Astrocyte (in vitro differentiated cells and primary cell): ENCODE measurements at regions not wholly inside any gene's neighbourhood (a gene's known extent, or its start where the extent isn't known, plus 50 kb on each side); places are given as distances from the start of the nearest gene placed in this dataset.

ENCODE experiments used
- DNase-seq: peaks from one replicate; pipeline ENCODE4 v3.0.0-alpha.2; 2010; ENCODE audit warnings: low read depth
- FAIRE-seq: peaks from 2 replicates; lab custom pipeline; 2011; peaks lifted over from hg19 to GRCh38; lab: Jason Lieb, UNC
- H2AFZ ChIP-seq: 2 replicates; pipeline ENCODE4 v1.6.0; 2012; ENCODE audit warnings: low read depth, low read length, inconsistent platforms
- H3K27ac ChIP-seq: 2 replicates; pipeline ENCODE4 v1.5.1; 2011; ENCODE audit warnings: low read depth, low read length, inconsistent platforms
- H3K27me3 ChIP-seq: 2 replicates; pipeline ENCODE4 v1.6.0; 2011; ENCODE audit warnings: low read length, inconsistent platforms; ENCODE audit not compliant: insufficient read depth
- H3K36me3 ChIP-seq: 2 replicates; pipeline ENCODE4 v1.5.1; 2011; ENCODE audit warnings: low read length, inconsistent platforms; ENCODE audit not compliant: insufficient read depth
- H3K4me1 ChIP-seq: 2 replicates; pipeline ENCODE4 v1.5.1; 2011; ENCODE audit warnings: low read length, inconsistent platforms; ENCODE audit not compliant: insufficient read depth
- H3K4me2 ChIP-seq: 2 replicates; pipeline ENCODE4 v1.6.0; 2012; ENCODE audit warnings: low read length, inconsistent platforms
- H3K4me3 ChIP-seq: 2 replicates; pipeline ENCODE4 v1.5.1; 2011; ENCODE audit warnings: low read depth, mild to moderate bottlenecking, low read length, inconsistent platforms; ENCODE audit not compliant: insufficient read depth
- H3K79me2 ChIP-seq: 2 replicates; pipeline ENCODE4 v1.6.0; 2012; ENCODE audit warnings: mild to moderate bottlenecking, low read length, inconsistent platforms; ENCODE audit not compliant: insufficient read depth
- H3K9ac ChIP-seq: 2 replicates; pipeline ENCODE4 v1.6.0; 2012; ENCODE audit warnings: mild to moderate bottlenecking, low read length, inconsistent platforms
- H3K9me3 ChIP-seq: 2 replicates; pipeline ENCODE4 v1.5.1; 2012; ENCODE audit warnings: low read depth, mild to moderate bottlenecking, low read length, inconsistent platforms; ENCODE audit not compliant: insufficient read depth
- H4K20me1 ChIP-seq: 2 replicates; pipeline ENCODE4 v1.6.0; 2012; ENCODE audit warnings: low read length, inconsistent platforms; ENCODE audit not compliant: insufficient read depth
- H3K27ac Mint-ChIP-seq: one replicate; pipeline ENCODE4 v1.8.0; 2021; ENCODE audit warnings: mild to moderate bottlenecking, mixed read lengths; ENCODE audit not compliant: unreplicated experiment
- H3K27me3 Mint-ChIP-seq: one replicate; pipeline ENCODE4 v1.8.0; 2021; ENCODE audit warnings: low read depth, mixed read lengths; ENCODE audit not compliant: unreplicated experiment
- H3K36me3 Mint-ChIP-seq: one replicate; pipeline ENCODE4 v1.8.0; 2021; ENCODE audit warnings: low read depth, mixed read lengths; ENCODE audit not compliant: unreplicated experiment
- H3K4me1 Mint-ChIP-seq: one replicate; pipeline ENCODE4 v1.8.0; 2021; ENCODE audit warnings: low read depth, mixed read lengths; ENCODE audit not compliant: unreplicated experiment
- H3K4me3 Mint-ChIP-seq: one replicate; pipeline ENCODE4 v1.8.0; 2021; ENCODE audit warnings: mild to moderate bottlenecking, moderate library complexity, mixed read lengths; ENCODE audit not compliant: unreplicated experiment
- H3K9me3 Mint-ChIP-seq: one replicate; pipeline ENCODE4 v1.8.0; 2021; ENCODE audit warnings: mild to moderate bottlenecking, mixed read lengths; ENCODE audit not compliant: unreplicated experiment
- EZH2 ChIP-seq: IDR thresholded peaks from 2 replicates; pipeline ENCODE4 v1.6.1; 2012; ENCODE audit warnings: mild to moderate bottlenecking, low read length, inconsistent platforms; ENCODE audit not compliant: insufficient read depth
- TF ChIP-seq, protein P1 (sequence below): IDR thresholded peaks from 2 replicates; pipeline ENCODE4 v1.5.1; 2011; ENCODE audit warnings: low read depth, mild to moderate bottlenecking, inconsistent platforms, low read length, moderate library complexity; ENCODE audit not compliant: insufficient read depth

- Mint-ChIP-seq H3K36me3 (no peaks in the 10 kb centered on the region), H3K4me1 (peaks cover 3% of the 10 kb centered on the region), H3K27me3 (peaks cover 12% of the 10 kb centered on the region), H3K4me3 (no peak overlapping the region), H3K9me3 (peaks cover 1% of the 10 kb centered on the region), H3K27ac (no peak overlapping the region)
- FAIRE-seq (no peak), DNase-seq (no peak)
- Histone ChIP-seq H3K4me3 (no peak overlapping the region), H3K9ac (no peak overlapping the region), H3K4me2 (no peak overlapping the region), H3K27ac (no peak overlapping the region), H4K20me1 (no peaks in the 10 kb centered on the region), H3K9me3 (no peaks in the 10 kb centered on the region), H3K27me3 (no peaks in the 10 kb centered on the region), H3K36me3 (no peaks in the 10 kb centered on the region), H3K79me2 (no peaks in the 10 kb centered on the region), H2AFZ (no peak overlapping the region), H3K4me1 (no peaks in the 10 kb centered on the region)
- no peak for TF ChIP-seq EZH2
- TF ChIP-seq, protein P1, sequence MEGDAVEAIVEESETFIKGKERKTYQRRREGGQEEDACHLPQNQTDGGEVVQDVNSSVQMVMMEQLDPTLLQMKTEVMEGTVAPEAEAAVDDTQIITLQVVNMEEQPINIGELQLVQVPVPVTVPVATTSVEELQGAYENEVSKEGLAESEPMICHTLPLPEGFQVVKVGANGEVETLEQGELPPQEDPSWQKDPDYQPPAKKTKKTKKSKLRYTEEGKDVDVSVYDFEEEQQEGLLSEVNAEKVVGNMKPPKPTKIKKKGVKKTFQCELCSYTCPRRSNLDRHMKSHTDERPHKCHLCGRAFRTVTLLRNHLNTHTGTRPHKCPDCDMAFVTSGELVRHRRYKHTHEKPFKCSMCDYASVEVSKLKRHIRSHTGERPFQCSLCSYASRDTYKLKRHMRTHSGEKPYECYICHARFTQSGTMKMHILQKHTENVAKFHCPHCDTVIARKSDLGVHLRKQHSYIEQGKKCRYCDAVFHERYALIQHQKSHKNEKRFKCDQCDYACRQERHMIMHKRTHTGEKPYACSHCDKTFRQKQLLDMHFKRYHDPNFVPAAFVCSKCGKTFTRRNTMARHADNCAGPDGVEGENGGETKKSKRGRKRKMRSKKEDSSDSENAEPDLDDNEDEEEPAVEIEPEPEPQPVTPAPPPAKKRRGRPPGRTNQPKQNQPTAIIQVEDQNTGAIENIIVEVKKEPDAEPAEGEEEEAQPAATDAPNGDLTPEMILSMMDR = no peak
Measured at GRCh38 chr12:114981036-114981435, 297.1 kb upstream of the TBX3 start.

- no peaks in the 10 kb centered on the region for H4K20me1 ChIP-seq
- H3K9ac ChIP-seq = no peak overlapping the region
- H3K4me1 ChIP-seq = no peaks in the 10 kb centered on the region
- no peaks in the 10 kb centered on the region for H3K27me3 ChIP-seq
- peaks cover 18% of the 10 kb centered on the region for H3K27me3 Mint-ChIP-seq
- peaks cover 1% of the 10 kb centered on the region for H3K9me3 Mint-ChIP-seq
- H3K79me2 ChIP-seq = no peaks in the 10 kb centered on the region
- no peaks in the 10 kb centered on the region for H3K36me3 ChIP-seq
- H3K9me3 ChIP-seq = no peaks in the 10 kb centered on the region
- TF ChIP-seq, protein P1 = no peak
- TF ChIP-seq EZH2 = no peak
- H2AFZ ChIP-seq = no peak overlapping the region
- H3K36me3 Mint-ChIP-seq = no peaks in the 10 kb centered on the region
- peak; percentile 22 for DNase-seq
- no peak overlapping the region for H3K27ac ChIP-seq
- no peak overlapping the region for H3K27ac Mint-ChIP-seq
- peak; percentile 87 for FAIRE-seq
- H3K4me2 ChIP-seq = no peak overlapping the region
- no peak overlapping the region for H3K4me3 ChIP-seq
- H3K4me3 Mint-ChIP-seq = no peak overlapping the region
- peaks cover 3% of the 10 kb centered on the region for H3K4me1 Mint-ChIP-seq
Measured at GRCh38 chr12:114976959-114977358, 293.0 kb upstream of the TBX3 start.

- Mint-ChIP-seq H3K4me1 (peaks cover 3% of the 10 kb centered on the region), H3K27ac (no peak overlapping the region), H3K4me3 (no peak overlapping the region), H3K9me3 (peaks cover 1% of the 10 kb centered on the region), H3K27me3 (peaks cover 18% of the 10 kb centered on the region), H3K36me3 (no peaks in the 10 kb centered on the region)
- DNase-seq (no peak), FAIRE-seq (peak; percentile 23)
- H3K4me3 ChIP-seq = no peak overlapping the region
- no peak for TF ChIP-seq EZH2
- TF ChIP-seq, protein P1 = no peak
- no peak overlapping the region for H2AFZ ChIP-seq
- H3K27ac ChIP-seq = no peak overlapping the region
- H3K79me2 ChIP-seq = no peaks in the 10 kb centered on the region
- H3K36me3 ChIP-seq = no peaks in the 10 kb centered on the region
- no peaks in the 10 kb centered on the region for H3K9me3 ChIP-seq
- no peaks in the 10 kb centered on the region for H3K27me3 ChIP-seq
- H3K9ac ChIP-seq = no peak overlapping the region
- no peaks in the 10 kb centered on the region for H4K20me1 ChIP-seq
- no peaks in the 10 kb centered on the region for H3K4me1 ChIP-seq
- H3K4me2 ChIP-seq = no peak overlapping the region
Measured at GRCh38 chr12:114976372-114976771, 292.4 kb upstream of the TBX3 start.
